Esophagus muscularis mucosa (tissue), 4 donors: ENCODE measurements at regions not wholly inside any gene's neighbourhood (a gene's known extent, or its start where the extent isn't known, plus 50 kb on each side); places are given as distances from the start of the nearest gene placed in this dataset.

Experiments
- EP300 ChIP-seq: sonication (generic); formaldehyde crosslinking; IDR thresholded peaks from one replicate; pipeline ENCODE4 v1.6.1; 2017; ENCODE audit warnings: antibody characterized with exemption
- POLR2A ChIP-seq: fragments of 450-650 bp; IDR thresholded peaks from one replicate; pipeline ENCODE4 v1.6.1; 2017; ENCODE audit warnings: antibody characterized with exemption, moderate library complexity, mild to moderate bottlenecking, low read depth
- TF ChIP-seq, protein P1 (sequence below), 3 experiments: fragments of 200-600 bp in 2 of 3; fragments of 450-650 bp in 1 of 3; sonication (generic) in 2 of 3; IDR thresholded peaks; one replicate each; pipeline ENCODE4 v1.5.1; 2017 to 2019; ENCODE audit warnings: antibody characterized with exemption in 3 of 3, mild to moderate bottlenecking in 2 of 3, moderate library complexity in 1 of 3

- TF ChIP-seq, protein P1, sequence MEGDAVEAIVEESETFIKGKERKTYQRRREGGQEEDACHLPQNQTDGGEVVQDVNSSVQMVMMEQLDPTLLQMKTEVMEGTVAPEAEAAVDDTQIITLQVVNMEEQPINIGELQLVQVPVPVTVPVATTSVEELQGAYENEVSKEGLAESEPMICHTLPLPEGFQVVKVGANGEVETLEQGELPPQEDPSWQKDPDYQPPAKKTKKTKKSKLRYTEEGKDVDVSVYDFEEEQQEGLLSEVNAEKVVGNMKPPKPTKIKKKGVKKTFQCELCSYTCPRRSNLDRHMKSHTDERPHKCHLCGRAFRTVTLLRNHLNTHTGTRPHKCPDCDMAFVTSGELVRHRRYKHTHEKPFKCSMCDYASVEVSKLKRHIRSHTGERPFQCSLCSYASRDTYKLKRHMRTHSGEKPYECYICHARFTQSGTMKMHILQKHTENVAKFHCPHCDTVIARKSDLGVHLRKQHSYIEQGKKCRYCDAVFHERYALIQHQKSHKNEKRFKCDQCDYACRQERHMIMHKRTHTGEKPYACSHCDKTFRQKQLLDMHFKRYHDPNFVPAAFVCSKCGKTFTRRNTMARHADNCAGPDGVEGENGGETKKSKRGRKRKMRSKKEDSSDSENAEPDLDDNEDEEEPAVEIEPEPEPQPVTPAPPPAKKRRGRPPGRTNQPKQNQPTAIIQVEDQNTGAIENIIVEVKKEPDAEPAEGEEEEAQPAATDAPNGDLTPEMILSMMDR (IDR thresholded peaks at IDR 0.05) = no peak
- no peak for TF ChIP-seq EP300
- TF ChIP-seq POLR2A = no peak
These were observed 167.9 kb upstream of the TNFAIP3 start for GRCh38 chr6:137699031-137699683.
